Gastroesophageal sphincter (tissue), 3 donors: ENCODE measurements at regions not wholly inside any gene's neighbourhood (a gene's known extent, or its start where the extent isn't known, plus 50 kb on each side); places are given as distances from the start of the nearest gene placed in this dataset.

Source experiments
- EP300 ChIP-seq: sonication (generic); formaldehyde crosslinking; IDR thresholded peaks from one replicate; pipeline ENCODE4 v1.6.1; 2017; ENCODE audit warnings: antibody characterized with exemption, mild to moderate bottlenecking
- POLR2A ChIP-seq, 2 donors: fragments of 450-650 bp; IDR thresholded peaks; one replicate each; pipeline ENCODE4 v1.6.1; 2017; ENCODE audit warnings: antibody characterized with exemption in 2 of 2, mild to moderate bottlenecking in 2 of 2, moderate library complexity in 1 of 2
- TF ChIP-seq, protein P1 (sequence below), 4 experiments: fragments of 200-600 bp in 2 of 4; fragments of 450-650 bp in 2 of 4; sonication (generic) in 1 of 4; IDR thresholded peaks; one replicate each; pipeline ENCODE4 v1.5.1; 2017 to 2019; ENCODE audit warnings: antibody characterized with exemption in 4 of 4, mild to moderate bottlenecking in 2 of 4, moderate library complexity in 2 of 4

DNA sequence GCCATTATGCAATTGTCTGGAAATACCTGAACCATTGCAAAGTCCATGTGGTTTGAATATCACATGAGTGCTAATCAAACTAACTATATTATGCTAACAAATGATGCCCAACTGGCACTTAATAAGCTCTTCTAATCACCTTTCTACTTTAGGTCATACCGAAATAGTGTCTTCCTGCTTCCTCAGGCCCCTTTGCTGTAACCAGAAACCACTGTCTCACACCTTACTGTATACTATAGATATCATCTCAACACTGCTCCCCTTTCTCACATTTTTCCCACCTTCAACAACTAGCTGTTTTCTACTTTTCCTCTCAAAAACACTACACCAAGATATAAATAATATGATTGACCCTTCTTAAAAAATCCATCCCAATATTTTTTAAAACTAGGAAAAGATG, 633.9 kb downstream of the BCL11A start:
- TF ChIP-seq, protein P1, sequence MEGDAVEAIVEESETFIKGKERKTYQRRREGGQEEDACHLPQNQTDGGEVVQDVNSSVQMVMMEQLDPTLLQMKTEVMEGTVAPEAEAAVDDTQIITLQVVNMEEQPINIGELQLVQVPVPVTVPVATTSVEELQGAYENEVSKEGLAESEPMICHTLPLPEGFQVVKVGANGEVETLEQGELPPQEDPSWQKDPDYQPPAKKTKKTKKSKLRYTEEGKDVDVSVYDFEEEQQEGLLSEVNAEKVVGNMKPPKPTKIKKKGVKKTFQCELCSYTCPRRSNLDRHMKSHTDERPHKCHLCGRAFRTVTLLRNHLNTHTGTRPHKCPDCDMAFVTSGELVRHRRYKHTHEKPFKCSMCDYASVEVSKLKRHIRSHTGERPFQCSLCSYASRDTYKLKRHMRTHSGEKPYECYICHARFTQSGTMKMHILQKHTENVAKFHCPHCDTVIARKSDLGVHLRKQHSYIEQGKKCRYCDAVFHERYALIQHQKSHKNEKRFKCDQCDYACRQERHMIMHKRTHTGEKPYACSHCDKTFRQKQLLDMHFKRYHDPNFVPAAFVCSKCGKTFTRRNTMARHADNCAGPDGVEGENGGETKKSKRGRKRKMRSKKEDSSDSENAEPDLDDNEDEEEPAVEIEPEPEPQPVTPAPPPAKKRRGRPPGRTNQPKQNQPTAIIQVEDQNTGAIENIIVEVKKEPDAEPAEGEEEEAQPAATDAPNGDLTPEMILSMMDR (IDR thresholded peaks at IDR 0.05), result no peak
- TF ChIP-seq EP300, result no peak
- TF ChIP-seq POLR2A (IDR thresholded peaks at IDR 0.05), result no peak
